ENCODE measurements at regions not wholly inside any gene's neighbourhood (a gene's known extent, or its start where the extent isn't known, plus 50 kb on each side); places are given as distances from the start of the nearest gene placed in this dataset.

DNA sequence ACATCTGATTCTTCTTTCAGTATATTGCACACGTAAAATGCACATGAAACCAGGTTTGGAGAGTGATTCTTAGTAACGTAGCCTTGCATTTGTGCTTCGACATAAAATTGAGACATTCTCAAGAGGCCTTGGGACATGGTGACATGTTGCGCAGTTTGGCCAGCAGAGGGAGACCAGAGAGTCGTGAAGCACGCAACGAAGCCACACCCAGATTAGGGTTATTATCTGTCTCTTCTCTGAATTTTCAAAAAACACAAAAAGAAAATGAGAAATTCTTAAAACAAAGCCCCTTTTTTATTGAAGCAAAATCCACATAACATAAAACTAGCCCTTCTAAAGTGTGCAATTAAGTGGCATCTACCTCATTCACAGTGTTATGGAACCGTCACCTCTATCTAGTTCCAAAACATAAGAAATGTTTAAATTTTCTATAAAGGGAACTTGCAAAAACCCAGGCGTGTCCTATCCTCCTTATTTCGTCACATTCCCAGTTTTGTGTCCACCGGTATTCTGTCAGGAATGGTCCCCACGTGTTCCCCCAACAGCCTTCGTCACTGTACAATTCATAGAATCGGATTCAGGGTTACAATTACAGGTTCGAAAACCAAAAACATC, 108.8 kb upstream of the ATF7IP start:
- no peak for TF ChIP-seq POLR2A (IDR thresholded peaks at IDR 0.05)
- TF ChIP-seq, protein P1, sequence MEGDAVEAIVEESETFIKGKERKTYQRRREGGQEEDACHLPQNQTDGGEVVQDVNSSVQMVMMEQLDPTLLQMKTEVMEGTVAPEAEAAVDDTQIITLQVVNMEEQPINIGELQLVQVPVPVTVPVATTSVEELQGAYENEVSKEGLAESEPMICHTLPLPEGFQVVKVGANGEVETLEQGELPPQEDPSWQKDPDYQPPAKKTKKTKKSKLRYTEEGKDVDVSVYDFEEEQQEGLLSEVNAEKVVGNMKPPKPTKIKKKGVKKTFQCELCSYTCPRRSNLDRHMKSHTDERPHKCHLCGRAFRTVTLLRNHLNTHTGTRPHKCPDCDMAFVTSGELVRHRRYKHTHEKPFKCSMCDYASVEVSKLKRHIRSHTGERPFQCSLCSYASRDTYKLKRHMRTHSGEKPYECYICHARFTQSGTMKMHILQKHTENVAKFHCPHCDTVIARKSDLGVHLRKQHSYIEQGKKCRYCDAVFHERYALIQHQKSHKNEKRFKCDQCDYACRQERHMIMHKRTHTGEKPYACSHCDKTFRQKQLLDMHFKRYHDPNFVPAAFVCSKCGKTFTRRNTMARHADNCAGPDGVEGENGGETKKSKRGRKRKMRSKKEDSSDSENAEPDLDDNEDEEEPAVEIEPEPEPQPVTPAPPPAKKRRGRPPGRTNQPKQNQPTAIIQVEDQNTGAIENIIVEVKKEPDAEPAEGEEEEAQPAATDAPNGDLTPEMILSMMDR (IDR thresholded peaks at IDR 0.05), result peak; percentile 68 to 87 (median 84)

Measured in heart left ventricle (tissue), 13 donors.